Immature natural killer cell (primary cell): ENCODE measurements at regions not wholly inside any gene's neighbourhood (a gene's known extent, or its start where the extent isn't known, plus 50 kb on each side); places are given as distances from the start of the nearest gene placed in this dataset.
A peak's percentile ranks its signal among the peaks of the same experiment; 100 is the strongest.
"Not testable (repeated sequence)": the region's sequence is repeated elsewhere in the genome, so short reads cannot be mapped to it uniquely, and the experiment has no call there.

Source experiments
- DNase-seq, 3 donors: peaks; one replicate each; pipeline ENCODE4 v3.0.0; 2022; ENCODE audit warnings: mixed read lengths in 1 of 3
- H3K27ac Mint-ChIP-seq, 6 donors: one replicate each; pipeline ENCODE4 v1.8.0; 2020; ENCODE audit warnings: mixed read lengths in 6 of 6, mild to moderate bottlenecking in 5 of 6, inconsistent platforms in 4 of 6, moderate library complexity in 3 of 6
- H3K27me3 Mint-ChIP-seq, 3 donors: one replicate each; pipeline ENCODE4 v1.8.0; 2020 to 2021; ENCODE audit warnings: low read depth in 3 of 3, mild to moderate bottlenecking in 3 of 3, mixed read lengths in 3 of 3, moderate library complexity in 3 of 3, inconsistent platforms in 1 of 3
- H3K36me3 Mint-ChIP-seq, 3 donors: one replicate each; pipeline ENCODE4 v1.8.0; 2020; ENCODE audit warnings: mixed read lengths in 3 of 3, inconsistent platforms in 2 of 3, mild to moderate bottlenecking in 2 of 3
- H3K4me1 Mint-ChIP-seq, 2 donors: one replicate each; pipeline ENCODE4 v1.8.0; 2020; ENCODE audit warnings: inconsistent platforms in 2 of 2, mild to moderate bottlenecking in 2 of 2, mixed read lengths in 2 of 2, moderate library complexity in 1 of 2
- H3K4me3 Mint-ChIP-seq, 5 donors: one replicate each; pipeline ENCODE4 v1.8.0; 2020; ENCODE audit warnings: mild to moderate bottlenecking in 5 of 5, mixed read lengths in 5 of 5, inconsistent platforms in 3 of 5, moderate library complexity in 3 of 5
- H3K9me3 Mint-ChIP-seq, 6 donors: one replicate each; pipeline ENCODE4 v1.8.0; 2020; ENCODE audit warnings: mild to moderate bottlenecking in 6 of 6, mixed read lengths in 6 of 6, inconsistent platforms in 4 of 6, moderate library complexity in 3 of 6

DNA sequence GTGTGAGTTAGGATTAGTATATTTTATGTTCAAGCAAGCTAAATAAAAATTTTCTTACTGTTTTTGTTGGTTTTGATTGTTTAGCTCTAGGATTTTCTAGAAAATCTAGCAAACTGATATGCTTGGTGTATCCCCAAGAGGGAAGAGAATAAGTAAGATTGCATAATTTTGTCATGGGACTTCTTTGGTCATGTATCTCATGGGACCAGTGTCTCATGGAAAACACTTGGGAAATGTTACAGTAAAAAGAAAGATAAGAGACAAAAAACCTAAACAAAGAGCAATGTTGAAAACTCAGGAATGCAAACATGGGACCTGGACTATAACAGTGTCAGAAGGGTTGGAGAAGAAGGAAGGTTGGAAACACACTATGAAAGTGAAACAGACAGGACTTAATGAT, 119.4 kb downstream of the TLR4 start:
- Mint-ChIP-seq H3K4me3 (no peak overlapping the region), H3K36me3 (peaks cover 0 to 3% (median 3%) of the 10 kb centered on the region in 3 donors), H3K27me3 (peaks cover 14 to 20% (median 17%) of the 10 kb centered on the region in 3 donors), H3K27ac (no peak overlapping the region), H3K9me3 (peaks cover 0 to 9% (median 0%) of the 10 kb centered on the region in 6 donors), H3K4me1 (peaks cover 26 to 30% of the 10 kb centered on the region in 2 donors)
- DNase-seq: no peak

DNA sequence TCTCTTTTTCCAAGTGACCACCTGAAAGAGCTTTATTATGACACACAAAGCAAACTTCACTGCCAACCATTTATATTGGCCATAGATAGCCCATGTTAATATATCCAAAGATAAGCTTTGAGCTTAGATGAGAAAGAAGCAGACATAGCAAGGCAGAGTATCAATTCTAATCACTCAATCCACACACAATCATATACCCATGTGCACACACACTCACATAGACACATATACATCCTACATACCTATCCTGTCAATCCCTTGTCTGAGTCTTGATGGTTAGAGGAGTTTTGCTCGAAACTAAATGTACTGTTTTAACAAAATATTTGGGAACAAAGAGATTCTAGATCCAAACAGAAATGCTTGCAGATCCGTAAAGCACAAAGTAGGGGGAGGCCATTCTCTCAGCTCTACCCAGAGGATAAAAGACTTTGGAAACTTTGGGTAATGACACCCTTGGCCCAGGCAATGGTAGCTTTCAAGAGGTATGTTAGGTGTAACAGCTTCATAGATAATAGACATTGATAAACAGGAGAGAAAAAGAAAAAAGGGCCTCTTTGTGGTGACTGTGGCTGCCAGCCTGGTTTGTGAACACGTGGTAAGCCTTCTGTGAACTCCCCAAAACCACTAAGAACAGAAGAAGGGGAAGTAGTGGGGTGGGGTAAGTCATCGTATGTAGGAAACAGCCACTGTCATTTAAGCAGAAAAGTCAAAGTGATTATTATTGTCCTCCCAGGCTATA, 121.6 kb downstream of the TLR4 start:
- H3K27me3 Mint-ChIP-seq: peaks cover 14 to 21% (median 17%) of the 10 kb centered on the region in 3 donors
- H3K27ac Mint-ChIP-seq: peak overlapping the region; percentile 11 to 69 (median 53)
- H3K4me1 Mint-ChIP-seq: peaks cover 27 to 30% of the 10 kb centered on the region in 2 donors
- peaks cover 0 to 2% (median 0%) of the 10 kb centered on the region in 6 donors for H3K9me3 Mint-ChIP-seq
- DNase-seq: peak; percentile 51 to 67 (median 63)
- H3K4me3 Mint-ChIP-seq: peak overlapping the region; percentile 68 to 74 (median 72)
- peaks cover 0 to 3% (median 3%) of the 10 kb centered on the region in 3 donors for H3K36me3 Mint-ChIP-seq

DNA sequence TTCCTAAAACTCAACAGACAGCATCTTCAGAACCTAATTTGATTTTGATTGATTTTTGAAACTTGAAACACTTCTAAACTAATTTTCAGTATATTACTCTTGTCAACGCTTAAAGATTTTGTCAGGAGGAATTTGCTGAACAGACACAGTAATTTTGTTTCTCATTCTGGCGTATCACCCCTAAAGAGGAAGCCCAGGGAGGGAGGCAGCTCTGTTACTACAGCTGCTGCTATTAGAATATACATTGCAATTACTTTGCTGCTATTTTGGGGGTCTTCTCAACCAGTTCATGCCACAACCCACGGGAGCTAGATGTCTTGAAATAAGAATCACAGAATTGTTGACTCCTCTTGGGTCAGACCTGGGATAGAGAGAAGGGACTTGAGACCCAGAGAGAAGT, 122.6 kb downstream of the TLR4 start:
- Mint-ChIP-seq H3K27me3 (peaks cover 17 to 18% (median 18%) of the 10 kb centered on the region in 3 donors), H3K4me3 (peak overlapping the region in 4 of 5 donors; percentile 14 to 74 (median 69)), H3K9me3 (peaks cover 0 to 2% (median 0%) of the 10 kb centered on the region in 6 donors), H3K27ac (no peak overlapping the region), H3K4me1 (peaks cover 27 to 30% of the 10 kb centered on the region in 2 donors), H3K36me3 (peaks cover 0 to 3% (median 3%) of the 10 kb centered on the region in 3 donors)
- DNase-seq: no peak

DNA sequence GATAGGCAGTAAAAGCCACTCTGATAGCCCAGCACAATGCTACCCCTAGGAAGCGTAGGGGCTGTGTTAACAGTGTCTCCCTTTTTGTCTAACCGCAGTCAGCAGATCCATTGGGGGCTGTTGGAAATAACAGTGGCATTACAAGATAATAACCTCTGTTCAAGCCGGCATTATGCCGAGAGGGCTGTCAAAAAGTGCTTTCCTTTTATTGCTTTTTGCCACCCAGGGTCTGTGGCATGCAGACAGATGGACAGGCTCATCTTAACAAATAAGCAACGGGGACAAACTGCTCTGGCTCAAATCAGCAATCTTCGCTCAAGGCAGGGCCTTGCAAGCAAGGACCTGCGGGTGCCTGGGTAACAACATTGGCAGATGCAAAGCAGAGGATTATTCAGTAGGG, 123.3 kb downstream of the TLR4 start:
- H3K27ac Mint-ChIP-seq: no peak overlapping the region
- peaks cover 15 to 18% (median 17%) of the 10 kb centered on the region in 3 donors for H3K27me3 Mint-ChIP-seq
- peaks cover 27 to 30% of the 10 kb centered on the region in 2 donors for H3K4me1 Mint-ChIP-seq
- peaks cover 0 to 3% (median 3%) of the 10 kb centered on the region in 3 donors for H3K36me3 Mint-ChIP-seq
- no peak overlapping the region for H3K4me3 Mint-ChIP-seq
- peaks cover 0 to 2% (median 0%) of the 10 kb centered on the region in 6 donors for H3K9me3 Mint-ChIP-seq
- DNase-seq: no peak

DNA sequence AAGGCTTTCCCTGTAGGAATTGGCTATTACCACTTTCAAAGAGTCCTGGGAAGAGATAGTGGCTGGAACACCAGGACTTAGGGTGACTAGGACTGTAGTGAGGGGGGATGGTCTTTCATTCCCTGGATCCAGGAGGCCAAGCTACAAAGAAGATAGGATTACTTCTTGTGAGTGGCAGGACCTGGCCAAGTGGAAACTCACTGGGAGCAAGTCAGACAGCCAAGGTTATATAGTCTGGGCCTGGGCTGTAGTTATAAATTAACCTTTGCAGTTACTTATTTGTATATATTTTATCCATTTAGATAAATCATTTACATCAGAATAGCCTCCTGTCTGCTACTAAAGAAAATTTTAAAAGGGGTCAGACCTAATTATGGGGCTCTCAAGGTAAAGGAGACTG, 124.3 kb downstream of the TLR4 start:
- no peak overlapping the region for H3K4me3 Mint-ChIP-seq
- peaks cover 15 to 18% (median 18%) of the 10 kb centered on the region in 3 donors for H3K27me3 Mint-ChIP-seq
- no peak for DNase-seq
- peaks cover 0 to 3% (median 3%) of the 10 kb centered on the region in 3 donors for H3K36me3 Mint-ChIP-seq
- H3K4me1 Mint-ChIP-seq: peaks cover 27 to 30% of the 10 kb centered on the region in 2 donors
- H3K9me3 Mint-ChIP-seq: peaks cover 0 to 2% (median 0%) of the 10 kb centered on the region in 6 donors
- no peak overlapping the region for H3K27ac Mint-ChIP-seq

DNA sequence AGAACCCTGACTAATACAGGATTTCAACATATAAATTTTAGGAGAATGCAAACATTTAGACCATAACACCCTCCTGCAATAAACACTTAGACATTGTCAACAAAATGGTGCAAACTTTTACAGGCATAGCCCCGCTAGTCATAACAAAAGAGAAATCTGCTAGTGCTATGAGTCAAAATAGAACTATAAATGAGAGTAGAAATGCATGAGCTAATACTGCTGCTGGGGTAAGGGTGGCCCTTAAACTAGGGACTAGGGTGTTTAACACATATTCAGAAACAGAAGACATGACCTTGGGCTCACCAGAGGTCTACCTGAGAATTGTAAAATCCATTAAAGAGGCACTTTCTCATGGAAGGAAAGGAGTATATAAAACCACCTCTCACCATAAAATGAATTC, 131.6 kb downstream of the TLR4 start:
- Mint-ChIP-seq H3K4me1 (no peaks in the 10 kb centered on the region), H3K27me3 (peaks cover 4 to 9% (median 9%) of the 10 kb centered on the region in 3 donors), H3K36me3 (peaks cover 0 to 4% (median 0%) of the 10 kb centered on the region in 3 donors), H3K27ac (no peak overlapping the region), H3K4me3 (no peak overlapping the region), H3K9me3 (peaks cover 0 to 1% (median 0%) of the 10 kb centered on the region in 6 donors)
- no peak for DNase-seq

DNA sequence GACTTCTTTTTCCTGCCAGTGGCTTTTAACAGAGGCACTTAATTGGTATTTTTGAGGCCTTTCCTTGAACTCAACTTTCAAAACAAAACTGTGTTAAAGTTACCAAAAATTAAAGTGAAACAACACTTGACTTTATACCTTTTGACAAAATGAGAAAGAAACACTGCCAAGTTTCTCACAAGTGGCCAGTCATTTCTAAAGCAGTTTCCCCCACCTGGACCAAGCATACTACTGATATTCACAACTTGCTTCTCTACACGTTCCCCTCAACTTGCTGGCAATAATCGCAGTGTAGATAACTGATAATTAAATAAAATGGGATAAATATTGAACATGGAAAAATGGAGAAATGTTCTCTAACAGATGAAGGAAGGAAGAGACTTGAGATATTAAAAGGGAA, 135.7 kb downstream of the TLR4 start:
- Mint-ChIP-seq H3K9me3 (peaks cover 0 to 1% (median 0%) of the 10 kb centered on the region in 6 donors), H3K27ac (no peak overlapping the region), H3K27me3 (peaks cover 3 to 13% (median 9%) of the 10 kb centered on the region in 3 donors), H3K36me3 (peaks cover 0 to 4% (median 0%) of the 10 kb centered on the region in 3 donors), H3K4me1 (no peaks in the 10 kb centered on the region), H3K4me3 (no peak overlapping the region)
- no peak for DNase-seq

DNA sequence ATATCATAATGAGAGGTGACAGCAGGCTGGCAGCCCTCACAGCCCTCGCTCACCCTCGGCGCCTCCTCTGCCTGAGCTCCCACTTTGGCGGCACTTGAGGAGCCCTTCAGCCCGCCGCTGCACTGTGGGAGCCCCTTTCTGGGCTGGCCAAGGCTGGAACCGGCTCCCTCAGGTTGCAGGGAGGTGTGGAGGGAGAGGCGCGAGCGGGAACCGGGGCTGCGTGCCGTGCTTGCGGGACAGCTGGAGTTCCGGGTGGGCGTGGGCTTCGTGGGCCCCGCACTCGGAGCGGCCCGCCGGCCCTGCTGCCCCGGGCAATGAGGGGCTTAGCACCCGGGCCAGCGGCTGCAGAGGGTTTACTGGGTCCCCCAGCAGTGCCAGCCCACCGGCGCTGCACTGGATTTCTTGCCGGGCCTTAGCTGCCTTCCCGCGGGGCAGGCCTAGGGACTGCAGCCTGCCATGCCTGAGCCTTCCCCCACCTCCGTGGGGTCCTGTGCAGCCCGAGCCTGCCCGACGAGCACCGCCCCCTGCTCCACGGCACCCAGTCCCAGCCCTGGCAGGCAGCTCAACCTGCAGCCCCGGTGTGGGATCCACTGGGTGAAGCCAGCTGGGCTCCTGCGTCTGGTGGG, 147.7 kb downstream of the TLR4 start:
- DNase-seq, H3K27me3 Mint-ChIP-seq, H3K4me3 Mint-ChIP-seq, H3K27ac Mint-ChIP-seq, H3K36me3 Mint-ChIP-seq, H3K9me3 Mint-ChIP-seq: not testable (repeated sequence)
- H3K4me1 Mint-ChIP-seq: peaks cover 13 to 22% of the 10 kb centered on the region in 2 donors

DNA sequence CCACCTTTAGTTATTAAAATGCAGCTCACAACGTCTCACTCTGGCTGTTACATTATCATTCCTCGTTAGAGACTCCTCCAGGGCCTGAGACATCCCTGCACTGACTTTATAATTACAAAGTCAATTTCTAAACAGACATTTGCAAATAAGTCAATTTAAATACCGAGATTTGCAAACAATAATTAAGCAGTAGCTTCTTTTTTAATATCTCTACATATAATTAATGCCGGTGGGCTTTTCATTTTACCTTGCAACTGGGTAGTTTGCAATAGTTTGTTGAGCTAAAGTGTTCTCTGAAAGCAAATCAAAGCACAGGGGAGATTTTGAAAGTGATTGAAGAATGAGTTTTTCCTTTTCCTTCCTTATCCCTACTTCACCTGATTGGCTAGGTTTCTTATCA, 154.4 kb downstream of the TLR4 start:
- H3K27me3 Mint-ChIP-seq: peaks cover 0 to 3% (median 0%) of the 10 kb centered on the region in 3 donors
- no peaks in the 10 kb centered on the region for H3K36me3 Mint-ChIP-seq
- no peak overlapping the region for H3K27ac Mint-ChIP-seq
- DNase-seq: no peak
- H3K4me3 Mint-ChIP-seq: no peak overlapping the region
- H3K9me3 Mint-ChIP-seq: no peaks in the 10 kb centered on the region
- no peaks in the 10 kb centered on the region for H3K4me1 Mint-ChIP-seq

DNA sequence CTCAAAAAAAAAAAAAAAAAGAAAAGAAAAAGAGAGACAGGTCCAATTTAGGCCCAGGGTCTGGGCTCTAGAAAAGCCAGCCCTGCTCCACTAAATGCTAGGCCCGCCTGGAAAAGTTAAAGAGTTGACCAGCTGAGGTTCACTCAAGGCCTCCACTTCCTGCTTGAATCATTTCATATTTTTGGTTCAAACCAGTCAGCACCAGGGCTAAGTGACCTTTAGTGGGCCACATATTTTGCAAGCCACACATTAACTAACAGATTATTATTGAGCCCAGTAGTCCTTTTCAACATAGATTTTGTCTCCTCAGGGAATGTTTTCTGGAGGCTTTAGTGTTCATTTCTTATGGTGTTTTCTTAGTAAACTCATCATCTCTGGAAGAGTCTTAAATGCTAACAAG, 156.6 kb downstream of the TLR4 start:
- H3K9me3 Mint-ChIP-seq: peaks cover 0 to 4% (median 0%) of the 10 kb centered on the region in 6 donors
- no peak overlapping the region for H3K4me3 Mint-ChIP-seq
- H3K27me3 Mint-ChIP-seq: peaks cover 3 to 6% (median 3%) of the 10 kb centered on the region in 3 donors
- DNase-seq: no peak
- no peaks in the 10 kb centered on the region for H3K4me1 Mint-ChIP-seq
- H3K27ac Mint-ChIP-seq: no peak overlapping the region
- no peaks in the 10 kb centered on the region for H3K36me3 Mint-ChIP-seq

DNA sequence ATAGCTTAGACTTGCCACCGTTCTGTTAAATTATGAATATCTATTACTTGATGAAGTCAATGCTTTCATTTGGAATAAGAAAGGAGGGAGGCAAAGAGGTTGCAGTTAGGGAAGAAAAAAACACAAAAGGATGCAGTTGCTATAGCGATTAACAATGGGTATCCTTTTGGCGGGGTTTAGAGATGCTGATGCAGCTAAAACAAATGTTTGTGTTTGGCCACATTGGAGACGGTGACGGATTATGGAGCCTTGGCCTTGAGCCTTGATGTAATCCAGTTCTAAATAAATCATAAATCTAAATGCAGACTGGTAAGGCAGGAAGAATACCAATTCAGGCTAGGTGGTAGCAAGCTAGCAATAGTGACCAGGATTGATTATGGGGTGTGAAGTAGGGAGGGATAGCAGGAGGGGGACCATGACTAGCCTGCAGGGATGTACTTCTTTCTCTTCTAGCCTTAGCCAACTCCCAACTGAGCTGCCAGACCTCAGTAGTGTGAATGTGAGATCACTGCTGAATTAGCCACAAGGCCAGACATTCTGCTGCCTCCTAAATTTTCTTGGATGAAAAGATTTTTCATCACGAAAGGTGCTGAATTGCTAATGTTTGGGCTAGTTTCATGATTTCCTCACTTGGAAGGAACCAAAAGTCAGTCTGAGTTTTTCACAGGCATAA, 160.3 kb downstream of the TLR4 start:
- no peaks in the 10 kb centered on the region for H3K4me1 Mint-ChIP-seq
- no peak overlapping the region for H3K4me3 Mint-ChIP-seq
- H3K27me3 Mint-ChIP-seq: peaks cover 2 to 6% (median 3%) of the 10 kb centered on the region in 3 donors

DNA sequence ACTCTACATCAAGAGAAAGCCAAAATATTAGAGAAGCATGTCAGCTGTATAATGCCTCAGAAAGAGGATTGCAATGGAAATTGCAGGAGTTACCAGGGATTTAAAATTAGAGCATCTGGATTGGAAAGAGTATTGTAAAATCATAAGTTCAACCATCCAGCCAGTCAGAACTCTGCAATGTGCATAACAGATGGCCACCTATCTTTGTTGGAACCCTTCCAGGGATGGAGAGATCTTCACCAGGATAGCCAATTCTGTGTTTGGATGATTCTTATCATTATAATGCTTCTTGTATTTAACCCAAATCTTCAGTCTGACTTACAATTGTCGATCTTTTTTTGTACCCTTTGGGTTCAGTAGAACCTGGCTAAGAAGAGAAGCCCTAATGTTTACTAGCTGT, 164.4 kb downstream of the TLR4 start:
- Mint-ChIP-seq H3K27me3 (peaks cover 5 to 8% (median 6%) of the 10 kb centered on the region in 3 donors), H3K9me3 (peaks cover 0 to 4% (median 0%) of the 10 kb centered on the region in 6 donors), H3K4me1 (no peaks in the 10 kb centered on the region), H3K36me3 (no peaks in the 10 kb centered on the region), H3K4me3 (no peak overlapping the region), H3K27ac (no peak overlapping the region)
- no peak for DNase-seq

More for the DNA sequence above, 160.3 kb downstream of the TLR4 start:
- Mint-ChIP-seq H3K9me3 (peaks cover 0 to 4% (median 0%) of the 10 kb centered on the region in 6 donors), H3K27ac (no peak overlapping the region), H3K36me3 (no peaks in the 10 kb centered on the region)
- DNase-seq: no peak

DNA sequence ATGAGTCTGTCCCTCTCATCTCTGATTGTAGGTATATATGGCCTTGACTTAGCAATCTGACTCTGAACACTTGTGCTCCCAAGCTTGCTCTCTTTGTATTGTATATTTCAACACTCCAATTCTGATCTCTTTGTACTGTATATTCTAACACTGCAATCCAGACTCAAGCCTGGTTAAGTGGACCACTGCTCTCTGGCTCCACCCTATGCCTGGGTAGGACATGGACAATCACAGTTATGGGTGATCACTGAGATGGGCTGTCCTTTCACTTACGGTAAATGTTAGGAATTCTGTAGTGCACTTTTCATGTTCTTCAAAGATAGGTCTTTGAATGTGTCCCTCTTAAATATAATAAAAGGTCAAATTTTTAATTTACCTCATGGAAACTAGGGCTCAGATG, 165.1 kb downstream of the TLR4 start:
- no peak overlapping the region for H3K27ac Mint-ChIP-seq
- H3K27me3 Mint-ChIP-seq: peaks cover 5 to 6% (median 5%) of the 10 kb centered on the region in 3 donors
- H3K4me3 Mint-ChIP-seq: no peak overlapping the region
- H3K36me3 Mint-ChIP-seq: no peaks in the 10 kb centered on the region
- H3K9me3 Mint-ChIP-seq: peaks cover 0 to 4% (median 0%) of the 10 kb centered on the region in 6 donors
- no peak for DNase-seq
- no peaks in the 10 kb centered on the region for H3K4me1 Mint-ChIP-seq

DNA sequence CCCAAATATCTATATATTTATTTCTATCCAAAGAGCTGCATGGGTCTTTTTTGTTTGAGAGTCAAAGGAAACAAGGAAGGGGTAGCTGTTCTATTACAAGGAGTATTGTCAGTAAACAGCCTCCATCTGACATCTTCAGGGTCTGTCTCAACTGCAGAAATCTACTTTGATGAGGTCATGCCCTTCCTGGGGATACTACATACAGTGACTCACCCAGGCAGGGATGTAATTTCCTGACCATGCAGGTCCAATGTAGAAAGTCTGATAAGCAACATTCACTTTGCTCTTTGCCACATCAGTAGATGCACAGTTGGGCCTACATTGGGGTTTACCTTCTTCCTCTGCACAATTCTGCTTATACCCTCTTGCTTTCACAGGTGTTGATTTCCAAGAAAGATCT, 165.5 kb downstream of the TLR4 start:
- no peak for DNase-seq
- Mint-ChIP-seq H3K4me3 (no peak overlapping the region), H3K9me3 (peaks cover 0 to 4% (median 0%) of the 10 kb centered on the region in 6 donors), H3K27ac (no peak overlapping the region), H3K27me3 (peaks cover 3 to 5% (median 5%) of the 10 kb centered on the region in 3 donors), H3K36me3 (no peaks in the 10 kb centered on the region), H3K4me1 (no peaks in the 10 kb centered on the region)
